Suprapubic skin (tissue), 4 donors: ENCODE measurements at regions not wholly inside any gene's neighbourhood (a gene's known extent, or its start where the extent isn't known, plus 50 kb on each side); places are given as distances from the start of the nearest gene placed in this dataset.

Experiments used
- EP300 ChIP-seq: sonication (generic); formaldehyde crosslinking; IDR thresholded peaks from one replicate; pipeline ENCODE4 v1.6.1; 2017; ENCODE audit warnings: antibody characterized with exemption
- POLR2A ChIP-seq, 2 donors: fragments of 450-650 bp; IDR thresholded peaks; one replicate each; pipeline ENCODE4 v1.6.1; 2017; ENCODE audit warnings: antibody characterized with exemption in 2 of 2, mild to moderate bottlenecking in 2 of 2, moderate library complexity in 2 of 2
- POLR2AphosphoS5 ChIP-seq, 3 donors: sonication (generic); formaldehyde crosslinking; IDR thresholded peaks; one replicate each; pipeline ENCODE4 v1.6.1; 2017; ENCODE audit warnings: antibody characterized with exemption in 3 of 3
- TF ChIP-seq, protein P1 (sequence below), 2 donors: fragments of 200-600 bp in 1 of 2; fragments of 450-650 bp in 1 of 2; sonication (generic) in 1 of 2; IDR thresholded peaks; one replicate each; pipeline ENCODE4 v1.5.1; 2016 to 2019; ENCODE audit warnings: antibody characterized with exemption in 2 of 2, mild to moderate bottlenecking in 1 of 2, moderate library complexity in 1 of 2

- TF ChIP-seq, protein P1, sequence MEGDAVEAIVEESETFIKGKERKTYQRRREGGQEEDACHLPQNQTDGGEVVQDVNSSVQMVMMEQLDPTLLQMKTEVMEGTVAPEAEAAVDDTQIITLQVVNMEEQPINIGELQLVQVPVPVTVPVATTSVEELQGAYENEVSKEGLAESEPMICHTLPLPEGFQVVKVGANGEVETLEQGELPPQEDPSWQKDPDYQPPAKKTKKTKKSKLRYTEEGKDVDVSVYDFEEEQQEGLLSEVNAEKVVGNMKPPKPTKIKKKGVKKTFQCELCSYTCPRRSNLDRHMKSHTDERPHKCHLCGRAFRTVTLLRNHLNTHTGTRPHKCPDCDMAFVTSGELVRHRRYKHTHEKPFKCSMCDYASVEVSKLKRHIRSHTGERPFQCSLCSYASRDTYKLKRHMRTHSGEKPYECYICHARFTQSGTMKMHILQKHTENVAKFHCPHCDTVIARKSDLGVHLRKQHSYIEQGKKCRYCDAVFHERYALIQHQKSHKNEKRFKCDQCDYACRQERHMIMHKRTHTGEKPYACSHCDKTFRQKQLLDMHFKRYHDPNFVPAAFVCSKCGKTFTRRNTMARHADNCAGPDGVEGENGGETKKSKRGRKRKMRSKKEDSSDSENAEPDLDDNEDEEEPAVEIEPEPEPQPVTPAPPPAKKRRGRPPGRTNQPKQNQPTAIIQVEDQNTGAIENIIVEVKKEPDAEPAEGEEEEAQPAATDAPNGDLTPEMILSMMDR (IDR thresholded peaks at IDR 0.05): no peak
- TF ChIP-seq POLR2A (IDR thresholded peaks at IDR 0.05) (no peak), POLR2AphosphoS5 (IDR thresholded peaks at IDR 0.05) (no peak), EP300 (no peak)
Observed at GRCh38 chr14:45434221-45434620, 181.2 kb upstream of the MIS18BP1 start.
